GF-D8 (cell line): ENCODE measurements at regions not wholly inside any gene's neighbourhood (a gene's known extent, or its start where the extent isn't known, plus 50 kb on each side); places are given as distances from the start of the nearest gene placed in this dataset.

ENCODE experiments used
- DNase-seq: peaks from one replicate; lab custom pipeline; 2025; lab: John Stamatoyannopoulos, UW

GRCh38 chr11:119937412-119937811 lies 200.5 kb downstream of the TRIM29 start:
- no peak for DNase-seq

GRCh38 chr11:119936426-119936825 lies 201.5 kb downstream of the TRIM29 start:
- DNase-seq: no peak

- DNase-seq: no peak
These were observed 202.5 kb downstream of the TRIM29 start for GRCh38 chr11:119935349-119935925.

- DNase-seq: no peak
These were observed 203.0 kb downstream of the TRIM29 start for GRCh38 chr11:119934866-119935265.

GRCh38 chr11:119934267-119934666 lies 203.6 kb downstream of the TRIM29 start:
- no peak for DNase-seq

- DNase-seq: no peak
These were observed 204.3 kb downstream of the TRIM29 start for GRCh38 chr11:119933584-119933983.

- no peak for DNase-seq
These were observed 204.0 kb upstream of the NECTIN1 start for GRCh38 chr11:119932828-119933562.

- no peak for DNase-seq
These were observed 199.0 kb upstream of the NECTIN1 start for GRCh38 chr11:119928047-119928446.

- DNase-seq: no peak
These were observed 195.0 kb upstream of the NECTIN1 start for GRCh38 chr11:119924017-119924416.

- no peak for DNase-seq
These were observed 192.6 kb upstream of the NECTIN1 start for GRCh38 chr11:119921571-119921970.

GRCh38 chr11:119920666-119921387 lies 191.8 kb upstream of the NECTIN1 start:
- DNase-seq: no peak

GRCh38 chr11:119919656-119920055 lies 190.7 kb upstream of the NECTIN1 start:
- DNase-seq: no peak

- DNase-seq: no peak
These were observed 189.3 kb upstream of the NECTIN1 start for GRCh38 chr11:119918347-119918746.

GRCh38 chr11:119916568-119916967 lies 187.6 kb upstream of the NECTIN1 start:
- DNase-seq: no peak

- no peak for DNase-seq
These were observed 183.2 kb upstream of the NECTIN1 start for GRCh38 chr11:119912229-119912628.

- no peak for DNase-seq
These were observed 181.7 kb upstream of the NECTIN1 start for GRCh38 chr11:119910650-119911049.

GRCh38 chr11:119910051-119910450 lies 181.1 kb upstream of the NECTIN1 start:
- no peak for DNase-seq

- no peak for DNase-seq
These were observed 180.5 kb upstream of the NECTIN1 start for GRCh38 chr11:119909495-119909894.

GRCh38 chr11:119909077-119909476 lies 180.1 kb upstream of the NECTIN1 start:
- no peak for DNase-seq

- no peak for DNase-seq
These were observed 179.5 kb upstream of the NECTIN1 start for GRCh38 chr11:119908573-119908904.

- no peak for DNase-seq
These were observed 179.0 kb upstream of the NECTIN1 start for GRCh38 chr11:119907878-119908572.

- DNase-seq: no peak
These were observed 178.3 kb upstream of the NECTIN1 start for GRCh38 chr11:119907122-119907851.
